Left renal cortex interstitium (tissue), 4 donors: ENCODE measurements at regions not wholly inside any gene's neighbourhood (a gene's known extent, or its start where the extent isn't known, plus 50 kb on each side); places are given as distances from the start of the nearest gene placed in this dataset.

Experiments used
- DNase-seq, 4 donors: peaks; one replicate each; pipeline ENCODE4 v3.0.0-alpha.2; 2013; ENCODE audit warnings: low read depth in 4 of 4, low spot score in 2 of 4, missing footprints in 1 of 4

DNA sequence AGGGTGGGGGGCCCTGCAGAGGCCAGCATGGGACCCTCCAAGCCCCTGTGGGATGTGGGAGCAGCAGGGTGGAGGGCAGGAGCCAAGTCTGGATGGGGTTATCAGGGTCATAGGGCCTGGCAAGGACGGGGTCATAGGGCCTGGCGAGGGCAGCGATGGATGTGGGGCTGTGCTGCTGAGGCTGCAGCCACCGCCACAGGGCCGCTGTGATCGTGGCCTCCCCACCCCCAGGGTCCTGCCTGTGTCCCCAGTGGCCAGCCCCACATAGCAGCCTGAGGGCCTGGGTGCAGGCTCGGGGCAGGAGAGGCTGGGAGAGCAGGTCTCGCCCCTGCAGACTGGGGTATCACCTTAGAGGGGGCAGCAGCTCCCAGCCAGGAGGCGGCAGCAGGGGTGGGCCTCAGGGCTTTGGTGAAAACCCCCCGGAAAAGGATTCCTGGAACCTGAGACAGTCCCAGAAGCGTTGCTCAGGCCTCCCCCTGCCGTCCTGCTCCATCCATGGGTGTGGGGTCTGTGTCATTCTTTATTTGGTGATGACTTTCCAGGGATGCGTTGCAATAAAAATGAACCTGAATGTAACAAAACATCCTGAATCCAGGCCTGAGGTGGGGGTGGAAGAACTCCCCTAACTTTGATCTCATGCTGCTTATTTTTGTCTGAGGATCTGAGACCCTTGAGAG is 107.3 kb upstream of the SHH start:
- no peak for DNase-seq

- DNase-seq = no peak
Measured at GRCh38 chr7:155918720-155919390, 106.6 kb upstream of the SHH start.

GRCh38 chr7:155917836-155918430 is 105.7 kb upstream of the SHH start:
- no peak for DNase-seq

DNA sequence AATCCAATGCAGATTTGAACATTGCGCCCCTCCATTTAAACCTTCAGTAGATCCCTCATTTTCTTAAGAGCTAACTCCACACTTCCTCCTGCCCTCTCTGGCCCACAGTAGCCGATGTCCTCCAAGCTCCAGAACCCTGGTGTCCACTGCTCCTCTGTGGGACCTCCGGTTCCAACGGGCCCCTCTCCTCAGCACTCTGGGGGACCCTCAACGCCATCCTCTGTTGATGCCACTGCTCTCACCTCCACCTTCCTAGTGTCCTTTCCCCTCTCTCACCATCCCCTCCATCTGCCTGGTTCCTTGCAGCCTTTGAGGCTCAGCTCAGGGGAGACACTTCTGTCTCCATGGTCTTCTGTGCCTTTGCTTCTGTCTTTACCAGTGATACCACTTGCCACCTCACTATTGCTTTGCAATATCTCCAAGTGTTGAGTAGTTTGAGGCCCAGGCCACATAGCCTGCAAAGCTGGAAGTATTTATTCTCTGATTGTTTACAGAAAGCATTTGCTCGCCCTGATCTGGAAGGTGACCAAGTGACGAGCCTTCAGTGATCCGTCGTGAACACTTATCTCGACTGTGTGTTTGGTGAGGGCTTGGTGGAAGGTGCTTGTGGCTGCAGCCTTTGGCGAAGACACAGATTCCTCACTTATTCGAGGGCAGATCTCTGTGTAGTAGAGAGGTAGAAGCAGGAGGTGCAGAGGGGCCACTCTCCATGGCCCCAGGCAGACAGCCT is 104.8 kb upstream of the SHH start:
- no peak for DNase-seq

GRCh38 chr7:155914341-155914740 is 102.1 kb upstream of the SHH start:
- no peak for DNase-seq

DNA sequence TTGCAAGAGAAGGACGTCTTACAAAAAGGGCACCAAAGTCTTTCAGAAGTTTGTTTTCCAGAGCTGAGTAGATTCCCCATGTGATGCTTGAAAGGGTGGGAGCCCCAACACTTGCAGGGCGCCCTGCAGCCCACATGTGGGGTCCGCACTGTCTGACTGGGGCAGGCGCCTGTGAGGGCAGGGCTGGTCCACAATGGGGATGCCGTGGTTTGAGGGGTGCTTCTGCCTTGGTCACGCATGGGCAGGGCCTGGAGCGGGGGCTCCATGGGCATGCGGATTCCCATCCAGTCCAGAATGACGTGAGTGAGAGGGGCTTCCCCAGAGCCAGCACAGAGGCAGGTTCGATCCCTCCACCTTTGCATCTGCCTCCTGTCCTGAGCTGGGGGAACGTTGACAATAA is 101.5 kb upstream of the SHH start:
- DNase-seq = no peak

DNA sequence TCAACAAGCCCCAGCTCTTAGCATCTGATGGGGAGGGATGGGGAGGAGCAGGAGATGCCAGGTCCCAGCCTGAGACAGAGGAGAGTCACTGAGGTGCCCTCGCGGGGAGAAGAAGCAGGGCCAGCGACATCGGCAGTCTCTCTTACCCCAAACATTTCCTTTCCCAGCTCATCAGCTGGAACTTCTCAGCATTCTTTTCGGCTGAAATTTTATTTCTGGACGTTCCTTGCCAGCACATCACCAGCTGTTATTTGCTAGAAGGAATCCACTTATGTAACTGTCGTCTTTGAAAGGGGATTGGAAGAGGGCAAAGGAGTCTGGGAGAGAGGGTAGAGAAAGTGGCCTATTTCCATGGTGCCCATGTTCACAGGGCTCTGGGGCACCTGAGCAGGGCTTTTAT is 101.0 kb upstream of the SHH start:
- DNase-seq = peak in 1 of 4 donors; percentile 29

- no peak for DNase-seq
Measured at GRCh38 chr7:155911471-155912105, 99.3 kb upstream of the SHH start.

DNA sequence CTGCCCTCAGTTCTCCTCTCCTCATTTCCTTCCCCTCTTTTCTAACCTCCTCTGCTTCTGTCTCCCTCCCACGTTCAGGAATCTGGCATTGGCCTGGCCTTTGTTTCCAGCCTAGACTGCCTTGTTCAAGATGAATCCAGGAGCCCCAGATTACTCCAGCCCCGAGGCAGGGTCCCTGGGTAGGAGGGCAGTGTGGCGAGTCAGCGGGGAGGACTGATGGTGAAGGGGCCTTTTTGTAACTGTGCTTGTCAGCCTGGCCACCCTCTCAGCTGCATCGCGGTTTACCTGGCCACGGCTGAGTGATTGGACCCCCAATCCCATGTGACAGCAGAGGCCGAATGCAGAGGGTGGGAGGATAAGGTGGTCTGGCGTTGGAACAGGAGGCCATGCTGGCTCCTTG is 96.1 kb upstream of the SHH start:
- no peak for DNase-seq

- DNase-seq = no peak
Measured at GRCh38 chr7:155907450-155908200, 95.4 kb upstream of the SHH start.

DNA sequence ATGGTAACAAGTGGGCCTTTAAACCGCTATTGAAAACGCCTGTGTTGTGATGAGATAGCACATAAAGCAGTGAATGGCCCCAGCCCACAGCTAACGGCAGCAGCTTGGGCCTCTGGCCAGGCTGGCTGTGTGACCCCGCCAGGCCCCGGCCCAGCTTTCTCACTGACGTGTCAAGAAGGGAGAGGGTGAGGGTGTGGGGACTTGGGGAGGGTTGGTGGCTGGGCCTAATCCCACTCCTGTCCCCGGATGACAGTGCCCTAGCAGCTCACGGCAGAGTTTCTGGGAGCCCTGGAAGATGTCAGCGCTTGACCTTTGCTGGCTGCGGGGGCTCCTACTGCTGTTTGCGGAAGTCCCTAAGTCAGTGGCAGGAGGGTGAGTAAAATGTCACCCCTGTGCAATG is 88.9 kb upstream of the SHH start:
- no peak for DNase-seq

- DNase-seq = no peak
Measured at GRCh38 chr7:155899596-155899995, 87.3 kb upstream of the SHH start.

DNA sequence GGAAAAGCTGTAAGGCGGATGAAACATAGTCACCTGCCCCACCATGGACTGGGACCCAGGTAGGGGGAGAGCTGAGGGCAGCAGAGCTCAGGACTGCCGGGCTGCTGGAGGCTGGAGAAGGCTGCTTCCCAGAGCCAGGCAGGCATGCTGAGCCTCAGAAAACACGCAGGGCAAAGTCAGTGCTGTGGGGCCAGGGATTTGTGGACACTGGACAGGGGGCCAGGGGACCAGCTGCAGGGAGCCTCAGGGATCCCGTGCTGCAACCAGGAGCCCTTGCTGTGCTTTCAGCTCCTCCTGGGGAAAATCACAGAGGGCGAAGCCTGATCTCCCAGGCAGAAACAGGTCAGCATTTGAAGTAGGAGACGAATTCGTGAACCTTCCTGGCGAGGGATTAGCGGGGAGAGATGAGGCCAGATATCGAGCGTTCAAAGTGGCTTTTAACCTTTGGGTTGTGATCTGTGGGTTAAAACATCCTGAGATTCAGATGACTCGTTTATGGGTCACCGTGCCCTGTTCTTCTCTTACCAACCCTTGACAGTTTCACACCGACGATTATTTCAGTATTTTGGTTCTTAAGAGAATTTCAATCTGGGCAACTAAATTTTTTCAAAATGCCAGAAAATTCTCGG is 85.6 kb upstream of the SHH start:
- no peak for DNase-seq

DNA sequence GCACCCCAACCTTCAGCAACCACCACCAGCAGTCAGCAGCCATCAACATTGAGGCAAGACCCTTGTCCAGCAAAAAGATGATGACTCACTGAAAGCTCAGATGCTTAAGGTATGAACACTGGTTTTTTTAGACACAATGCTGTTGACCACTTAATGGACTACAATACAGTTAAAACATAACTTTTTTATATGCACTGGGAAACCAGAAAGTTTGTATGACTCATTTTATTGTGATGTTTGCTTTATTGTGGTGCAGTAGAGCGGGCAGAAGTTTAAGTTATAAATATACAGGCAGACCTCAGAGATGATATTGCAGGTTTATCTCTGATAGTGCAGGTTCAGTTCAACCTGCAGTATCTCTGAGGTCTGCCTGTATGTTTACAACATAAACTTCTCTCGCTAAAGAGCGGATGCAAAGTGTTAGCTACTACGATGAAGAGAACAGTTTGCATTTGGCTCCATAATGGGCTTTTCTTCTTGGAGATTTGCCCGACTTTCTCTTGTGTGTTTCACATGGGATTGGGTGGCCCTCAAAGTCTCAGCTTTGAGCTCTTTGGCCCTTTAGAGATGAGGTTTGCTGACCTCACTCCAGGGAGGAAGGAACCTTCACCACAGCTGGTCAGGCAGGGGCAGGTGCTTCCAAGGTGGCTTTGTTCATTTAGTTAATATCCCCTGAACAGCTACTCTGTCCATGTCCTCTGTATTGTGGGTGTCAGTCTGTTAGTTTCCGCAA is 84.4 kb upstream of the SHH start:
- no peak for DNase-seq

DNA sequence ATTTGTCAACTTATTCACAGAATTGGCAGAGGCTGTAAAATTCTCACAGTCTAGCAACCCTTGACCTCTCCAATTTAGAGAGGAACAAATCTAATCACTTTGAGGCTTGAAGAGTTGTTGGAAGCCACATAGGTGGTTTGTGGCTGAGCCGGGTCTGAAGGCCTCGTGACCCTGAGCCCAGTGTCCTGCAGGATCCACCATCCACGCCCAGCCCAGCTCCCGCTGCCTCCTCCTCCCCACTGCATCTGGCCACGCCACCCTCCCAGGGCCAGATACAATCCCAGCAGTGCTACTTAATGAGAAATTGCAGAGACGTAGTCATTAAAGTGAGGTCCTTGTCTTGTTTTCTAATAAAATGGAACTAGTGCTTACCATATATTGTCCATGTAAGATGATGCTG is 81.4 kb upstream of the SHH start:
- no peak for DNase-seq

- DNase-seq = no peak
Measured at GRCh38 chr7:155893176-155893575, 80.9 kb upstream of the SHH start.

DNA sequence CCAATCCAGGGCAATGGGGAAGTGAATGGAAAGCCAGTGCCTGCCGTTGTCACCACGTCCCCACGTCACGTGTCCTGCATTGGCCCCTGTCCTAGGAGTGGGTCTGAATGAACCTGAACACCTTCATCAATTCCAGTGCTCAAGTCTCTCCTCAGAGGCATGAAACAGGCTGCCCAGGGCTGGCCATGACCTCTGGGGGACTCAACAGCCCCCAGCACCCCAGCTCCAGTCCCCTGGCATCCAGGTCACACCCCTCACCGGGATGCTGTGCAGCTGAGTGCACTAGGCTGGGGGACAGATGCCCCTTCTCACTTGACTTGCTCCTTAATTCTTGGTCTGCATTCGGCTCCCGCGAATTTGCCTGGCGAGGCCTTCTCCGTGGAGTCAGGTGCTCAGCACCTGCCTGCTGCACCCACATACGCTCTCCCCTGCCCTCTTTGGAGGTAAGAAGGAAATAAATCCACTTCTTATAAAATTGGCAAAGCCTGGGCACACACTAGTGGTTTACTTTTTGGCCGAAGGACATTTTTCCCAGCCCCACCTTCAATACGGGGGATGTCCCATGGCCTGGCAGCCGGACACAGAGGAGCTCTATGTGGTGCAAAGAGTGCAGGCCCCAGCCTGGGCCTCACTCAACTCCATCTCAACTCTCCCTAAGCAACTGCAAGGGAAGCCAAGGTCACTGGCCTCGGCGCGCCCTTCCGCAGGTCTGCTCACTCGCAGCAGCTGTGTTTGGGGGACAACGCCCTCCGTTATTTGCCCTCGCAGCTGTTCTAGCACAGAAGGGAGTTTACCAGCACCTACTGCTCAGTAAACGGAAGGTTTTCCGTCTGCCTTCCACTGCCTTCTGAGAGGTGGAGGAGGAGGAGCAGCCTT is 77.6 kb upstream of the SHH start:
- no peak for DNase-seq

DNA sequence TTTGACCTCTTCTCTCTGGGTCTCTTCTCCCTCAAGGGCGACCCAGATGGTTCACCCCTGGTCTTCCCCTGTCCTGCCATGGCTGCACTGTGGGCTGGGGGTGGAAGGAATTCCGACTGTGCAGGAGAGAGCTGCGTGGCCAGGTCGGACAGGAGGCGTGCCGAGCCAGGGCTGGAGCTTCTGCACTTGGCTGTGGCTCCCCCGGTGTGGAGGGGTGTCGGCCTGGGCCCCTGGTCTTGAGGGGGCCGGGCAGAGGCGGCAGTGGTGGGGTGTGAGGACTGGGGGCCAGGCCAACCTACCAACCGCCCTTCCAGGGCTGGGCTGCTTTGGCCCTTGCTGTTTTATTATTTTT is 74.9 kb upstream of the SHH start:
- DNase-seq = no peak
